WERI-Rb-1 (cell line): ENCODE measurements at regions not wholly inside any gene's neighbourhood (a gene's known extent, or its start where the extent isn't known, plus 50 kb on each side); places are given as distances from the start of the nearest gene placed in this dataset.
"Not testable (repeated sequence)": the region's sequence is repeated elsewhere in the genome, so short reads cannot be mapped to it uniquely, and the experiment has no call there.

Experiments used
- DNase-seq: peaks from one replicate; pipeline ENCODE4 v3.0.0-alpha.2; 2020
- H3K27ac ChIP-seq: fragments of 250-450 bp; sonication (Bioruptor Pico); 2 replicates; pipeline ENCODE4 v1.5.1; 2020; ENCODE audit warnings: mild to moderate bottlenecking, moderate library complexity
- H3K27me3 ChIP-seq: fragments of 250-450 bp; sonication (Bioruptor Pico); 2 replicates; pipeline ENCODE4 v1.5.1; 2021; ENCODE audit warnings: mild to moderate bottlenecking, low read depth, moderate library complexity; ENCODE audit not compliant: insufficient read depth, severe bottlenecking
- H3K36me3 ChIP-seq: fragments of 250-450 bp; sonication (Bioruptor Pico); 2 replicates; pipeline ENCODE4 v1.5.1; 2020; ENCODE audit warnings: mild to moderate bottlenecking, moderate library complexity
- H3K4me3 ChIP-seq: 2 replicates; pipeline ENCODE4 v1.5.1; 2011; ENCODE audit warnings: low read depth, mild to moderate bottlenecking, control low read depth, low read length
- H3K9me3 ChIP-seq: fragments of 250-450 bp; sonication (Bioruptor Pico); 2 replicates; pipeline ENCODE4 v1.5.1; 2021; ENCODE audit warnings: mild to moderate bottlenecking, moderate library complexity; ENCODE audit not compliant: severe bottlenecking
- CTCF ChIP-seq: IDR thresholded peaks from 2 replicates; pipeline ENCODE4 v1.5.1; 2011; ENCODE audit warnings: low read depth, mild to moderate bottlenecking, control low read depth, inconsistent platforms, low read length

- no peaks in the 10 kb centered on the region for H3K9me3 ChIP-seq
- H3K27ac ChIP-seq, result no peak overlapping the region
- no peak for DNase-seq
- no peak for TF ChIP-seq CTCF
- H3K36me3 ChIP-seq, result no peaks in the 10 kb centered on the region
- H3K27me3 ChIP-seq, result no peaks in the 10 kb centered on the region
- H3K4me3 ChIP-seq, result no peak overlapping the region
Observed at GRCh38 chr11:96748639-96749370, 359.0 kb downstream of the JRKL start.

- H3K27ac ChIP-seq, H3K9me3 ChIP-seq, H3K27me3 ChIP-seq, DNase-seq, H3K4me3 ChIP-seq, H3K36me3 ChIP-seq: not testable (repeated sequence)
Observed at GRCh38 chr11:96751807-96752206, 362.0 kb downstream of the JRKL start.

- no peak overlapping the region for H3K27ac ChIP-seq
- TF ChIP-seq CTCF, result no peak
- no peaks in the 10 kb centered on the region for H3K36me3 ChIP-seq
- no peak overlapping the region for H3K4me3 ChIP-seq
- no peaks in the 10 kb centered on the region for H3K9me3 ChIP-seq
- H3K27me3 ChIP-seq, result no peaks in the 10 kb centered on the region
- DNase-seq, result no peak
Observed at GRCh38 chr11:96752221-96752620, 362.4 kb downstream of the JRKL start.

GRCh38 chr11:96753997-96754396, 364.2 kb downstream of the JRKL start:
- DNase-seq, result no peak
- Histone ChIP-seq H3K27ac (no peak overlapping the region), H3K4me3 (no peak overlapping the region), H3K9me3 (no peaks in the 10 kb centered on the region), H3K27me3 (no peaks in the 10 kb centered on the region), H3K36me3 (no peaks in the 10 kb centered on the region)
- TF ChIP-seq CTCF, result no peak

GRCh38 chr11:96755209-96755608, 365.4 kb downstream of the JRKL start:
- Histone ChIP-seq H3K27me3 (no peaks in the 10 kb centered on the region), H3K4me3 (no peak overlapping the region), H3K27ac (no peak overlapping the region), H3K36me3 (no peaks in the 10 kb centered on the region), H3K9me3 (no peaks in the 10 kb centered on the region)
- no peak for DNase-seq
- no peak for TF ChIP-seq CTCF

GRCh38 chr11:96755752-96756151, 365.9 kb downstream of the JRKL start:
- H3K27ac ChIP-seq, result no peak overlapping the region
- no peaks in the 10 kb centered on the region for H3K27me3 ChIP-seq
- TF ChIP-seq CTCF, result no peak
- no peak for DNase-seq
- no peaks in the 10 kb centered on the region for H3K9me3 ChIP-seq
- no peaks in the 10 kb centered on the region for H3K36me3 ChIP-seq
- no peak overlapping the region for H3K4me3 ChIP-seq
